ENCODE measurements at regions not wholly inside any gene's neighbourhood (a gene's known extent, or its start where the extent isn't known, plus 50 kb on each side); places are given as distances from the start of the nearest gene placed in this dataset.
"Not testable (repeated sequence)": the region's sequence is repeated elsewhere in the genome, so short reads cannot be mapped to it uniquely, and the experiment has no call there.

DNA sequence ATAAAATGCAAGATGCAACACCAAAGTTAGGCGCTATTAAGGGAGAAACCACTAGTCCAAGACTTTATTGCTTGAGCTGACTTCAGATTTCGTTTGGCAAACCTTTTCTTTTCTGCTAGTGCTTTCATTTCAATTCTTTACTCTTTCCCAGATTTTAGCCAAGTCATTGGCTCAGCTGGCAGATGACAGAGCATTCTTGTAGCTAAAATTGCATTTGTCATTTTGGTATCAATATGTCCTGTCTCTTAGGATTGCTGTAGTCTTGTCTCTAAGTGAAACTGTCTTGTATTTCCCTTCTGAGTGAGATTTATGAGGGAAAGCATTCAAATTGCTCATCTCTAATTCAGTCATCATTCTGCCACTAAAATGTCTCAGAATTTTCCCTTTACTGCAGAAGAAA, 335.1 kb downstream of the METTL4 start:
- FAIRE-seq (no peak), DNase-seq (ENCODE audit: insufficient read length, low spot score) (no peak)

DNA sequence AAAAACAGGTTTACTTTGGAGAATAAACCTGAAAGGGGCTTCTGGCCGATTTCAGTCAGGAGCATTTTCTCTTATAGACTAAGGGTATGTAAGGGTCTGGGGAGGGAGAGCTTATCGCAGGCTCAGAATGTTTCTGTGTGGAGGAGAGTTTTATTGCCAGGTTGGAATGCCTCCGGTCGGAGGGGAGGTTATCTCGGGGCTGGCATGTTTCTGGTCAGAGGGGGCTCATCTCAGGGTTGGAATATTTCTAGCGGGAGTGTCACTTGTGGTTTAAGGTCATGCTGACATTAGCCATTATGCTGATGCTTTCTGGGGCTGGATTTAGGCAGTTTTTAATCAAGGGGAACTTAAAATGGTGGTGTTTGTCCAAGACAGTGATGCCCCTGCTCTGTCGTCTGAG, 333.6 kb downstream of the METTL4 start:
- no peak for FAIRE-seq
- no peak for DNase-seq (ENCODE audit: insufficient read length, low spot score)

DNA sequence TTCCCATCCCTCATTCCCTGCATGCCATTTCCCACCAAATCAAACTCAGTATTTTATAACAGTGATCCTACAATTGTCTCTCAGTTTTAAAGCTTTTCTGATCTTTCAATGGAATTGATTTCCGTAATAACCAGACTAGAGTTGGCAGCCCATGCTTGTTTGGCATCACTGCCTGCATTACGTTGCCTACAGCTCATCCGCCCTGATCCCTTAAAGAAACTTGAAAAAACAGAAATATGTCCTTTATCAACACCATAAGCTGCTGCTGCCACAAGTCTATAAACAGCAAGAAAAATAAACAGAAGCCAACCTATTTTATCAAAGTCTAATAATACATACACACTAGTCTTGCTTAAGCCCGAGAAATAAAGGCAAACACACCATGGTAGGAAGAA, 331.0 kb downstream of the METTL4 start:
- FAIRE-seq (no peak), DNase-seq (ENCODE audit: insufficient read length, low spot score) (no peak)

DNA sequence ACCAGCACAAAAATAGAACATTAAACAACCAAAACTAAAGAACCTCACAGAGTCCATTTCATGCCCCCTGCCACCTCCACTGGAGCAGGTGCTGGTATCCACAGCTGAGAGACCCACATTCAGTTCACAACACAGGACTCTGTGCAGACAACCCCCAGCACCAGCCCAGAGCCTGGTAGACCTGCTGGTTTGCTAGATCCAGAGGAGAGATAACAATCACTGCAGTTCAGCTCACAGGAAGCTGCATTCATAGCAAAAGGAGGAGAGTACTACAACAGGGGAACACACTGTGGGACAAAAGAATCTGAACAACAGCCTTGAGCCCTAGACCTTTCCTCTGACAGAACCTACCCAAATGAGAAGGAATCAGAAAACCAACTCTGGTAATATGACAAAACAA, 326.7 kb downstream of the METTL4 start:
- DNase-seq (ENCODE audit: insufficient read length, low spot score), result no peak
- no peak for FAIRE-seq

DNA sequence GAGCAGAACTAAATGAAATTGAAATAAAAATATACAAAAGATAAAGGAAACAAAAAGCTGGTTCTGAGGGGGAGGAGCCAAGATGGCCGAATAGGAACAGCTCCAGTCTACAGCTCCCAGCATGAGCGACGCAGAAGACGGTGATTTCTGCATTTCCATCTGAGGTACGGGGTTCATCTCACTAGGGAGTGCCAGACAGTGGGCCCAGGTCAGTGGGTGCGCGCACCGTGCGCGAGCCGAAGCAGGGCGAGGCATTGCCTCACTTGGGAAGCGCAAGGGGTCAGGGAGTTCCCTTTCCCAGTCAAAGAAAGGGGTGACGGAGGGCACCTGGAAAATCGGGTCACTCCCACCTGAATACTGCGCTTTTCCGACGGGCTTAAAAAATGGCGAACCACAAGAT, 324.2 kb downstream of the METTL4 start:
- DNase-seq (ENCODE audit: insufficient read length, low spot score), result not testable (repeated sequence)

DNA sequence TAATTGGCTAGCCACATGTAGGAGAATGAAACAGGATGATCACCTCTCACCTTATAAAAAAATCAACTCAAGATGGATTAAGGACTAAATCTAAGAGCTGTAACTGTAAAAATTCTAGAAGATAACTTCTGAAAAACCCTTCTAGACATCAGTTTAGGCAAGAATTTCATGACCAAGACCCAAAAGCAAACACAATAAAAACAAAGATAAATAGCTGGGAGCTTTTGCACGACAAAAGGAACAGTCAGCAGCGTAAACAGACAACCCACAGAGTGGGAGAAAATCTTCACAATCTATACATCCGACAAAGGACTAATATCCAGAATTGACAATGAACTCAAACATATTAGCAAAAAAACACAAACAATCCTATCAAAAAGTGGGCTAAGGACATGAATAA, 316.3 kb downstream of the METTL4 start:
- FAIRE-seq (no peak), DNase-seq (ENCODE audit: insufficient read length, low spot score) (no peak)

More for the DNA sequence above, 324.2 kb downstream of the METTL4 start:
- not testable (repeated sequence) for FAIRE-seq

DNA sequence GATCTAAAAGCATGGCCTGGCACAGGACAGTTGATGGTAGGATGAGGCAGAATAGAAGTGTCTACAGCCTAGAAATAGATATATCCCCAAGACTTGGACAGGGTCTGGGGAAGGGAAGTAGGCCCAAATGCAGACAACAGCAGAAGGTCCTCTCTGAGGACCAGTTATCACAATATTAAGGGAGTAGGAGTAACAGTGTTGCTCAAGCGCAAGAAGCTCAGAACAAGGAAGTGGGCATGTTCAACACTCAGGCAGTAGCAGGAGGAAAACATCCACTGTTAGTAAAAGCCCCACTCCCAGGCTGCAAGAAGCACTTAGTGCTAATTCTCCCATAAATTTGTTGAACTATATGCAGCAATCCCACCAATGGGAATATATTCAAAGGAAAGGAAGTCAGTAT, 314.7 kb downstream of the METTL4 start:
- DNase-seq (ENCODE audit: insufficient read length, low spot score), result no peak

DNA sequence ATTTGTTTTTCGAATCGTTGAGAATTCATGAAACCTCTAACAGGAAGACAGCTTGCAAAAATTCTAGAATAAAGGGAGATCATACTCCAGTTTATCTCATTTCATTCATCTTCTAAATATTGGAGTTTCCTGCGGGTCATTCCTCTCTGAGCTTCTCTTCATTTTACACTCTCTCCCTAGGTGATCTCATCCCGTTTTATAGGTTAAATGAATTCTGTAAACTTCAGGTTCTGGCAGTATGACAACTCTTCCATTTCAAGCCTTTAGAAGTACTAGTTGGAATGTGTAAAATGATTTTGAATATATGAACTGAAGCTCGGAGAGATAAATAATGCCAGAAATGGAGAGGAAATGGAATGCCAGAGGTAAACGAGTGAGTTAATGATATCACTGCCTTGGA, 312.4 kb downstream of the METTL4 start:
- FAIRE-seq, result no peak
- DNase-seq (ENCODE audit: insufficient read length, low spot score), result no peak

More for the DNA sequence above, 314.7 kb downstream of the METTL4 start:
- no peak for FAIRE-seq

DNA sequence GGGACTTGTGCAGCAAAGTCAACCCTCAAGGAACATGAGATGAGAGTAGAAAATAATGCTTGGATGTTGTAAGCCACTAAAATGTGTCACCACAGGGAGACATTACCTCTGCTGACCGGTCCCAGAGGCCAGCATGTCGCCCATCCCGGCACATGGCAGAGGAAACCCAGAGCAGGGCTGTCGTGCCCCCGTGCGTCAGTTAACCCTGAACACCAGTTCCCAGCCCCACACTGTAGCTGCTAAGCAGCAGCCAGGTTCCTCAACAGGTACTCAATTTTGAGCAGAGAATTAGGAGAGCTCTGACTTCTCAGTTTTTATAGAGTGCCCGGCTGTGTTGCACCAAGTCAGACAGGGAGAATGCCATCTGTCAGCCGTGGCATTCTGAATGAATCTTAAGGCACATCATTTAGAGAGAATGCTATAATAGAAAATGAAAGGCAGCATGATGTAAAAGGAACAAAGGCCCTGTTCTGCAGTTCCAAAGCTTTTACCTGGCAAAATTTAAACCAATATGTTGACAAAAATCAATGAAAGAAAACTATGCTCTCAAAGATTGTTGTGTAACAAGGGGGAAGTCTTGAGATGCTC, 307.9 kb downstream of the METTL4 start:
- FAIRE-seq (no peak), DNase-seq (ENCODE audit: insufficient read length, low spot score) (no peak)

DNA sequence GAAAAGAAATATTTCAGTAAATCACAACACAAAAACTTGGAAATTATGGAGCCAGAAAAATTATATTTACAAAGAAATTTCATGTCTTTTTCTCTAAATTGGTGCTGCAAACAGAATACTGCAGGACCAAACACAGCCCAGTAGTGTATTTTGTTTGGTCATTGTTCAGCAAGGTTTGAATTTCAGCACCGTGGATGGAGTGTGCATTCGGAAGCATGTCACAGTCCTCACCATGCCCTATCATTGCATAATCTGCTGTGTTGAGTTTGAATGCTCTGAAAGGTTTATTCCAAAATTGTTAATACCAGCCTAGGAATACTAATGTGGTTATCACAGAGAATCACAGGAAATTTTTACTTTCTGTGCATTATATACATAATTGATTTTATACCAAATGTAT, 296.7 kb downstream of the METTL4 start:
- DNase-seq (ENCODE audit: insufficient read length, low spot score), result no peak
- no peak for FAIRE-seq

DNA sequence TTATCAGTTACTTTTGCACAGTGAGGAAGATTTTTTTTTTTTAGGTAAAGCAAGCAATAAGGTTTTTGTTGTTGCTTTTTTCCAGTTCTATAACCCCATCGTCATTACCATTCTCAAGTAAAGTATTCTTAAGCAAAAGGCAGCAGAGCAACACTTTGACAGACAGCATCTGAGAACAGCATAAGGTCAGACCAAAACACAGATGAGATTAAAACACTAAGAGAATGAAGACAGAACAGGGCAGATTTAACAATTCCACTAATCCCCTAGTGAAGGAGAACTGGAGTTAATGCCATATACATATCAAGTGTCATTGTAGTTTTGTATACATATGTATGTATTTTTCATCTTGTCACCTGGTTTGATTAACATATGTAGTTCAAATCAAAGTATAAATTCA, 290.2 kb downstream of the METTL4 start:
- DNase-seq (ENCODE audit: insufficient read length, low spot score), result no peak
- no peak for FAIRE-seq

DNA sequence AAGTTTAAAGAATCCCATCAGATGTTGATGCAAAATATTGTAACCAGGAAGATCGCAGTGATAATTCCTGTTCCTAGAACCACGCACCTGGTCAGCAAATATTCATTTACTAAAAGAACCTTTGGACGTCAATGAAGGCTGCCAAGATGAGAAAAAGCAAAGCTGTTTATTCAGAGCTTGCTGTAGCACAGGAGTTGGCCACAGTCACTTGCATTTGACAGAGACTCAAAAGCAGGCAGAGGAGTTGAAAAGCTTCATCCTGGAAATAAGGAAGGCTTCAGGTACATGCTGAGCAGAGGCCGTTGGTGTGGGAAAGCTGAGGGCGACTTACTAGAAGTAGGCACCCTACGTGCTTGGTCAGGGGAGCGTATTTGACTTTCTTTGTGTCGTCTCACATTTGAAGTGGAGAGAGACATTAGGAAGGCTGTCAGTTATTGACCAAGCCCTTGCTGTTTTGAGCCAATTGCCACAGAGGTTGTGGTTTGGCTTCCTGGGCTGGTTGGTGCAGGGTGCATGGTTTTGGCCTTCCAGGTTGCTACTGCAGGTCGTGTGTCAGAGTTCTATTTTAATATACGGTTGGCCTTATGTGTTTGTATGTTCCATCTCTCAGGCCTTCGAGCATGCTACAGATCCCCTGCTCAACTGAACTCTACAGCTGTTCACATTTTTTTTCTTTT, 289.6 kb downstream of the METTL4 start:
- FAIRE-seq, result no peak
- DNase-seq (ENCODE audit: insufficient read length, low spot score), result no peak

DNA sequence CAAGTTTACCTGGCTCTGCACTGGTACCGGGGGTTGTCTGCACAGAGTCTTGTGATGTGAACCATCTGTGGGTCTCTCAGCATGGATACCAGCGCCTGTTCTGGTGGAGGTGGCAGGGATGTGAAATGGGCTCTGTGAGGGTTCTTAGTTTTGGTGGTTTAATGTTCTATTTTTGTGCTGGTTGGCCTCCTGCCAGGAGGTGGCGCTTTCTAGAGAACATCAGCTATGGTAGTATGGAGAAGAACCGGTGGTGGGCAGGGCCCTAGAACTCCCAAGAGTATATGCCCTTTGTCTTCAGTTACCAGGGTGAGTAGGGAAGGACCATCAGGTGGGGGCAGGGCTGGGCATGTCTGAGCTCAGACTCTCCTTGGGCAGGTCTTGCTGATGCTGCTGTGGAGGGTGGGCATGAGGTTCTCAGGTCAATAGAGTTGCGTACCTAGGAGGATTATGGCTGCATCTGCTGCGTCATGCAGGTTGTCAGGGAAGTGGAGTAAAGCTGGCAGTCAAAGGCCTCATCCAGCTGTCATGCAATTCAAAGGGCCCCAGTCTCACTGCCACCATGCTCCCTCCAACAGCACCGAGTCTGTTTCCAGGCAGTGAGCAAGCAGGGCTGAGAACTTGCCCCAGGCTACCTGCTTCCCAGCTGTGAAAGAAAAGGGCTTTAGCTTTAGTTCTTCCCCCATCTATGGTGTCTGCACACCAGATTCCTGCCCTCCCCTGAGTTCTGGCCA, 278.0 kb downstream of the METTL4 start:
- FAIRE-seq, result no peak
- DNase-seq (ENCODE audit: insufficient read length, low spot score), result no peak

DNA sequence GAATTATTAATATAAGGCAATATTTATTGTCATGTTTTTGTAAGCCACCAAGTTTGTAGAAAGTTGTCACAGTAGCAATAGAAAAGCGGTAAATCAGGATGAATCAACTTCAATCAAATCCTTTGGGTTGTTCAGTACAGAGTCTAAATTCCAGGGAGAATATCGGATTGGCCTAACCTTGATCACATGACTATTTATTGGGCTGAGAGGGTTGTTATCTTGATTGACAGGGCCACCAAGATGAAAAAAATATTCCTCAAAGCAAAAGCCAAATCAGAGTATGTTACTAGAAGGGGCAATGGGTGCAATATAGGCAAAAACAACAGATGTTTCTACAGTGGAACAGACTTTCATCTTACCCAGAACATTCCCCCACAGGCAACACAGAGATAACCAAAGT, 270.0 kb downstream of the METTL4 start:
- DNase-seq (ENCODE audit: insufficient read length, low spot score), result no peak
- FAIRE-seq, result no peak

DNA sequence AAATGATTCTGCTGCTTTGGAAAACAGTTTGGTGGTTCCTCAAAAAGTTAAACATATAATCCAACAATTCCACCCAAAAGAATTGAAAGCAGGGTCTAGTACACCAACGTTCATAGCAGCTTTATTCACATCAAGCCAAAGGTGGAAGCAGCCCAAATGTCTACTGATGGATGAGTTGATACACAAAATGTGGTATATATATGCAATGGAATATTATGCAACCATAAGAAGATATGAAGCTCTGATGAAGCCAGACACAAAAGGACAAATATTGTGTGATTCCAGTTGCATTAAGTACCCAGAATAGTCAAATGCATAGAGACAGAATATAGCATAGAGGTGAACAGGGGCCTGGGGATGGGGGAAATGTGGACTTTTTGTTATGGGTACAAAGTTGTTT, 269.3 kb downstream of the METTL4 start:
- no peak for FAIRE-seq

DNA sequence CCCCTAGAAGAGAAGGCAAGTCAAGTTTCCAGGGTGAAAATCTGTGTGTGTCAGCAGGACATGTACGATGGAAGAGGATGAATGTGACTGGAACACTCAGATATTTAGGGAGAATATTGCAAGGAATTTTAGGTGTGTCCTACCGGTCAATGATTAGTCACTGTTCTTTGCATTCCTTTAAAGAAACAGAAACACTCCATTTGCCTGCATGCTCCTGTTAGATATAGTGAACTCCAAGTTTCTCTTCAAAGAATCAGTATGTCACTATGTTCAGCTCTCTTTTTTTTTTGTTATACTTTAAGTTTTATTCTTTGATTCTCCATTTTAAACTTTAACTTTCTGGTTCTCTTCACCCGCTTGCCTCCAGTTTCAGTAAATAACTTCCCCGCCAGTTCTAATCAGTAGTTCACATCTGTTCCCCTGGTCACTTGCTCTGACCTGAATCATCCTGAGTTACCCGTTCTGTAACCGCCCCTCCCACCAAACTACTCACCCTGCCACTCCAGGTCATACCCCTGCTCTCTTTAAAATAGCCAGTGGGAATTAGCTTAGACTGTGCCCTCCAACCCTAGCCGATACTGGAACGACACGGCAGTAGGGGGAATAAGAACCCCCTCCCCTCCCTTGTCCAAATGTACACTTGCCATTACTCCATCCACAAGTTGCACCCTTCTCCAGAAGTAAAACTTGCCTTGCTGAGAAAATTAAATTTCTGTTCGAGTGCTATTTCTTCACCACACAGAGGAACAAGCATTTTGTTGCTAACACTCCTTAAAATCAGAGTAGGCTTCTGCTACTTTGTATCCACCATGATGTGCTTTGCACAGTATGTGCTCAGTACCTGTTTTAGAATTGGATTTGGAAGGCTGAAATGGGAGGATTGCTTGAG, 268.4 kb downstream of the METTL4 start:
- FAIRE-seq (no peak), DNase-seq (ENCODE audit: insufficient read length, low spot score) (no peak)

More for the DNA sequence above, 269.3 kb downstream of the METTL4 start:
- DNase-seq (ENCODE audit: insufficient read length, low spot score), result no peak

DNA sequence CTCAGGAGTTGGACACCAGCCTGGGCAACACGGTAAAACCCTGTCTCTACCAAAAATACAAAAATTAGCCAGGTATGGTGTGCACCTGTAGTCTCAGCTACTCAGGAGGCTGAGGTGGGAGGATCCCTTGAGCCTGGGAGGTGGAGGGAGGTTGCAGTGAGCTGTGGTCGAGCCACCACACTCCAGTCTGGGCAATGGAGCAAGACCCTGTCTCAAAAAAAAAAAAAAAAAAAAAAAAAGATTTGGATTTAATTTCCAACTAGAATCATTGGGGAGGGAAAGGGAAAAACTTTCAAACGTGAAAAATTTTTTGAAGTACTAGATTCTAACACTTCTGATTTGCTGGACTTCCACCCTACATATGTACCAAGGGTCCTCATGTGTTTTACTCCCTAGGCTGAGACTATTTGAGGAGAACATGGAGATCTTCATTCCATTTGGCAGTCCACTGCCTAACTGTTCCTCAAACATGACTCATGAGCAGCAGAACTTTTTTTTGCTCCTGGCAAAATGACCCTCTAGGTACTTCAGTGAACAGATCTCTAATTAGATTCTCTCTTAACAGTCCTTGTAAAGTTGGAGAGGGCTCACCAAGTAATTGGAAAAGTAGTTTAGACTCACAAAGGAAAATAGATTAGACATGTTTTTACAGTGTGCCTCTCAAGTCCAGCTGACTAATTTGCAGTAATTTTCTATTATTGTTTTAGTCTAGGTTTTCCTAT, 267.6 kb downstream of the METTL4 start:
- FAIRE-seq (no peak), DNase-seq (ENCODE audit: insufficient read length, low spot score) (no peak)

DNA sequence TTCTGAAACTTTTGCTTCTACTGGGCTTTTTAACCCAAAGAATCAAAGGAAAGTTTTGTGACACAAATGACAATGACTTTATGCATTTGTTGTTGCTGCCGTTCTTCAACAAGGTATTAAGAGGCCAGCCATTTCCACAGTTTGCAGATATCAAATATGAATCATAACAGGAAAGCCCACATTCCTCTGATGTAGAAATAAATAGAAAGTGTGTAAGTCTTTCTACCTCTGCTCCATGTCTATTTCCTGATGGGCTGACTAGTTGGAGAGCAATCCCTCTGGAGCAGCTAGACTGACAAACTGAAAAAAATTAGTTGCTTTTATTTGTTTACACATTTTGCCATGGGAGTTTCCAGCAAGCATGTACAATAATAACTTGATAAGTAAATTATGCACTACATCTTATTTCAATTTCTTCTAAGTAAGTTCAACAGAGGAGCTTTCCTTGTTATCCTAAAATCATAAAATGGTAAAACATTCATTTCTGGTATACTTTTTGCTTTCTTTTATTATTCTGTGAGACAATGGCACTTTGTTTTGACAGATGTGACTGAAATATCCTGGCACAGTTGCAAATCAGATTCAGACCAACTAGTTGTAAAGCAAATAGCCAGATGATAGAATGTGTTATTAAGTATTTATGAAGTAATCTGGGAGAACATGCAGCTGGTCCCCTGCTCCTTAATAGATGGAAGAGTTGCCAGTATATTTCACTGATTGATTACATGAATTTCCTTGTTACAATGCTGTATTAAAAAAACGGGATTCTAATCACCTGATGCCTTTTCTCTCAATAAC, 266.7 kb downstream of the METTL4 start:
- DNase-seq (ENCODE audit: insufficient read length, low spot score), result no peak
- no peak for FAIRE-seq

DNA sequence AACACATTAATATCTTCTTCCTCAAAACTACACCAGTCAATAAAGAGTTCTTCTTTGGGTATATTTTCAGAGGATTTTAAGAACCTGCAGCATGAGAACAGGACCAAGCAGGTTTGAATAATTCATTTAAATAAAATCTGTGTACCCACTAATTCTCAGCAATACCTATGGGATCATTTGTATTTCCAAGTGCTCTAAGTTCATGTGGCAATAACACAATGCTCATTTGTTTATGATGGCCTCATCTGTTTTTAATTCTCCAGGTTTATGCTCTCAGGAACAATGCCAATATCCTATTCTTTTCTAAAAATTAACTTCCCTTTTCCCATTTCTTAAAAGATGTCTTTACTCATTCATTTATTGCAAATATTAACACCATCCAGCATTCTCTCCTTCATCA, 264.7 kb downstream of the METTL4 start:
- DNase-seq (ENCODE audit: insufficient read length, low spot score), result no peak
- no peak for FAIRE-seq

DNA sequence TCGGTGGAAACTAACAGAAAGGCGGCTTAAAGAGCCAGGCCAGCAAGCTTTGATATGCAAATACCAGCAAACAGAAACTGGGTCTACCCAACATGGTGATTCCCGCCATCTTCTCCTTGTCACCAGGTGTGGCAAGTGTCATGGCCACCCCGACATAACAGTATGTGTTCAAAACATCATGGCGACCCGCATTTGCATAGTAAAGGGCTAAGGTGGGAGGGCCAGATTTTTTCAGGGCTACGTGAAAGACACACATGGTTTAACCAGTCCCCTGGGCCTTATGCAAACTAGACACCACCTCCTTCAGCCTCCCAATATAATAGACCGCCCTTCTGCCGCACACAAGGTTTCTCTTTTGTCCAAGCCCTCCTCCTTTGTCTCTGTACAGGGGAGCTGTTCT, 260.4 kb downstream of the METTL4 start:
- no peak for FAIRE-seq
- no peak for DNase-seq (ENCODE audit: insufficient read length, low spot score)
